ENCODE measurements at regions not wholly inside any gene's neighbourhood (a gene's known extent, or its start where the extent isn't known, plus 50 kb on each side); places are given as distances from the start of the nearest gene placed in this dataset.

DNA sequence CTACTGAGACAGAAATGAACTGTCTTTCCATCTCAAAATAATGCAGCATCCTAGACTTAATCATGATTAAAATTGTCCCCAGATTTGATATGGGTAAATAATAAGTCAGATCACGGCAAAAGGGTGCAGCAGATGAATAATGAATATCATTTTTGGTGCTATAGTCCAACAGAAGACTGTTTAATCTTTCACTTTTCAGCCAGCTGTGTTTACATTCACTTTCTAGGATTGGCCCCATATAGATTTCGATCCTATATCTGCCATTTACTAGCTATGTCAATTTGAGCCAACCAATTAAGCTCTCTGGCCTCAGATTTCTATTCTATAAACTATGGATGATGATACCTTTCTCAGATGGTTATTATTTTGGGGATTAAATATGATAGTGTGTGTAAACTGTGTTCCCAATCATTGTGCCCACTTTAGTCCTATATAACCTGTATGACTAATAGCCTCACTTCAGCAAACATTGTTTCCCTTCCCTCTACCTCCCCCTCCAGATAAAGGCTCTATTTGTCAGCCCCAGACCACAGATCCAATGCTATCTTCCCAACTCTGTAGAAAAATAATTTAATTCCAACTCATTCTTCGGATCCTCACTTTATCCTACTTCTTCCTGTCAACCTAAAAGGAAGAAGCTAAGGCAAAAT, 53.6 kb upstream of the NT5E start:
- no peak for DNase-seq (ENCODE audit: low read depth)

DNA sequence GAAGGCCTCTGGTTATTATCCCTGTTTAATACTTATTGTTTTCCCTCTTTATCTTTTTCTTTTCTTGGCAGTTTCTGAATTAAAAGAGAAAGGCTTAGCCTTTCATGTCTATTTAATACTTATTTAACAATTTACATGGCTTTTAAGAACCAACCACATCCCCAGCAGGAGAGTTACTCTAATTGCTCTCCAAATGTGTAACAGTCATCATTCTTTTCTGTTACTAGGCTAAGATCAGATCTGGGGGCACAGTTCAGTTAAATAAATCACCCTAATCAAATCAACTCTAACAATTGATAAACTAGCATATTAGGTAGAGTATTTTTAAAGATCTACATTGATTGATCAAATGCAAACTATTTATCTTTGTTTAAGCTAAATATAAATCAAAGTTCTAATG, 54.1 kb upstream of the NT5E start:
- DNase-seq (ENCODE audit: low read depth), result no peak

DNA sequence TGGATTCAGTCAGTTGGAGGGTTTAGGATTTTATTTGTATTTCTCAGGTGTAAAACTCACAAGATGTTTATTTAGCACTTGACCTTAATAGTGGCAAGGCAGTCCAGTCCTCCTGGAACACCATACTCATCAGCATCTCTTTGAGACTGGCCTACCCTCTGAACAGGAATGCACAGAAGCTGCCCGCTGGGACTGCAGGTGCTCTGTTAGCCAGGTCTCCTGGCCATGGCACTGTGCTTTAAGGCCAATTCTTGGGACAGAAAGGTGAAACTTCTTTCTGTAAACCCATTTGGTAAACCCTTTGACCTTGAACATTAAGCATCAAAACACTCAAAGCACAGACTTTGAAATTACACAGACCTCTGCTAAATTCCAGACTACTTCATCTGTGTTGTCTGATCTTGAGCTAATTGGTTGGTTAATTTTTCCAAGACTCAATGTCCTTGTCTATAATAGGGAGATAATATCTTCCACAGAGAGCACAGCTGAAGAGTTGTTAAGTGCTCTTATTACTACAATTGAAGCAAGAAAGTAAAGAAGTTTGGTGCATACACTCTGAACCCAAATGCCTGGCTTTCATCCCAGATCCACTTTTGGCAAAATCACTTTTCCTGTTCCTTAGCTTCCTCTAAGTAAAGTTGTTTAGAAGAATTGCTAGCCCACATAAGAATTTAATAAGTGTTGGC, 54.9 kb upstream of the NT5E start:
- no peak for DNase-seq (ENCODE audit: low read depth)

DNA sequence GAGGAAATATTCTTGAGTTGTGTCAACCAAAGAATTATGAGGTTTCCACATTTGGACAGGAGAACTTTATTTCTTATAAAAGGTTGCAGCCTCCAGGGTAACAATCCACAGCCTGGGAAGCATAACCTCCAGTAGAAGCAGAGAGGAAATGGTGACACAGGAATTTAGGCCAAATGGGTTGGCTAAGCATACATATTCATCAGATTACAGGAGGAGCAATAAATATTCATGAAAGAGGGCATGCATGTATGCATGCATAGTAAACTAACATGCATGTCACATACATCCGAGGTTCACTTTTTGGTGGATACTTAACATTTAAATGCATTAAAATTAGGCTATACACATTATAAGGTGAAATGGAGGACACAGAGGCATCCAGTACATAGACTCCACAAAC, 55.7 kb upstream of the NT5E start:
- DNase-seq (ENCODE audit: low read depth), result no peak

DNA sequence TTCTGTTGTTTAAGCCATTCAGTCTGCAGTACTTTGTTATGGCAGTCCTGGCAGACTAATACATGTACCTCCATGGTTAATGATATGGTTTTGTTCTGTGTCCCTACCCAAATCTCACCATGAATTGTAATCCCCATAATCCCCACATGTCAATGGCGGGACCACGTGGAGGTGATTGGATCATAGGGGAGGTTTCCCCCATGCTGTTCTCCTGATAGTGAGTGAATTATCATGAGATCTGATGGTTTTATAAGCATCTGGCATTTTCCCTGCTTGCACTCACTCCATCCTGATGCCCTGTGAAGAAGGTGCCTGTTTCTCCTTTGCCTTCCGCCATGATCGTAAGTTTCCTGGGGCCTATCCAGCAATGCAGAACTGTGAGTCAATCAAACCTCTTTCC, 57.5 kb upstream of the NT5E start:
- DNase-seq (ENCODE audit: low read depth), result no peak

DNA sequence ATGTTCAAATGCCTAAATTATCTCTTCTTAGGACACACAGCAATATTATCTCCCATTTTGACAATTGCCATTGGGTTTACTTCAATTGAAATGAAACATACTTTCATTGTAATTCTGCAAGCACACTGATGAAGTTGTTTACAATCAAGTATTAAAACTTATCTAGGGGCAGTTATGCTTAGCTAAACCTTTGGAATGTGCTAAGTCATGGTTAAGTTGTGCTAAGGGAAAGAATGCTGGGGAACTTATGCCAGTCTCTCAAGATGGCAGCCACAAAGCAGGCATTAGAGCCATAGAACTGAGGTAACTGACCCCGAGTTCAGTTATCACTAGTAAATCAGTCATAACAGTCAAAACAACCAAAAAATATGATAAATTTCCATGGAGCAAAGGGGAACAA, 59.1 kb upstream of the NT5E start:
- DNase-seq (ENCODE audit: low read depth), result no peak

DNA sequence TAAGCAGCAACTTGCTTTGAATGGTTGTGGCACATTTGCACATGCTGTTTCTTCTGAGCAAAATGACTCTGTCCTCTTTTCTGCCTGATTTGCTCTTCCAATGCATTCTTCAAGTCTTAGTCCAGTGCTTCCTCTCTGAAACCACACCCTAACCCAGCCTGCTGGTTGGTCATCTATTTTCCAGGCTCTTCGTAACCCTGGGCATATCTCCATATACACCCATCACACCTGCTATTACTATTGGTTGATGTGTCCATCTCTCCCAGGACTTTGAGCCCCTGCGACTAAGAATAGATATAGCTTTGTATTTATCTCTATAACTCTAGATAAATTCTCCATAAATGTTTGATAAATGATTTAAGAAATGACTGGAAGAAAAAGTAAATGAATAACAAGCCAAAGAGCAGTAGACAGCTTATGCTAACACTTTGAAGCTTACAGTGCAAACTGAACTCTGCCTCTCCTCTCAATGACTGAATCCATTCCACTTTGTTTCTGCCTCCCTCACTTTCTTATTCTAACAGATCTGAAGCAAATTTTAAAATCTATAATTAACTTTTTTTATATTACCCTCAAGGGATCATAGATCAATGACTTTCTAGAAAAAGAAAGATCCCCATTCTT, 59.7 kb upstream of the NT5E start:
- no peak for DNase-seq (ENCODE audit: low read depth)

DNA sequence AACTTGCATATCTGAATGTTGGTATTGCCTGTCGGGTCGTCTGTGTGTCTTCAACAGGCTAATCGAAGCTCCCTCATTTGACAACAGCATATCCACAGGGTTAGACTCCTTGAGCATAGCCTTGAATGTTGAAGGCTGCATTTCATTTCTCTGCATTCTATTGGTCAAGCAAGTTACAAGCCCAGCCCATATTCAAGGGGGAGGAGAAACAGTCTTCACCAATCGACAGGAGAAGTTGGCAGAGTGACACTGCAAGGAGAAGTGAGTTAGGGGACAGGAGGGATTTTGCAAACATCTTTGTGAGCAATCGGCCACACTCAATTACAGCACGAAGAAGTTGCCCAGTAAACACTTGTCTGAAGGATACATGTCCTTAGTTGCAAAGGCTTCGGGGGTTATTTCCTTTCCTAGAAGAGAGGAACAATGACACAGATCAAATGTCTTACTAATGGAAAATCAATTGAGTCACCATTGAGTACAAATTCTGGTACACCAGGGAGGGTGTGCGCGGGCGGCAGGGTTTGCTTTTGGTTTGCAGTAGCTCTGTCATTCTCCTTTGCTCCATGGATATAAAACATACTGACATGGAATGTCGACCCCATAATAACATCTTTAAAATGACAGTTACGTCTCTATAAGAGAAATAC, 60.6 kb upstream of the NT5E start:
- no peak for DNase-seq (ENCODE audit: low read depth)

DNA sequence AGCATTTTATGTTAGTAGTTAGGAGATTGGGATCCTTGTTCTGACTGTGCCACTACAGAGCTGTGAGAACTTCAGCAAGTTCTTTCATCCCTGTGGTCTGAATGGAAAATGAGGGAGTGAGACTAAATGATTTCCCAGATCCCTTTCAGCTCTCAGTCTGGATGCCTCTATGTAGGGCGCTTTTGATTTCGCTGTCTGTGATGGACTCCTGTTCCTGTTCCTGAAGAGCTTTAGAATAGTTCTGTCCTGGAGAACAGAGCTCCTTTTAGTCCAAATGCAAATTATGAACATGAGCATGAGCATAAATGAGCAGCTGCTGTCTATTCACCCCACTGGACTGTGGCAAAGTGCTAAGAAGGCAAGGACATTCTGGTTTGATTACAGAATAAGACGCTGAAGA, 61.4 kb upstream of the NT5E start:
- DNase-seq (ENCODE audit: low read depth), result no peak

DNA sequence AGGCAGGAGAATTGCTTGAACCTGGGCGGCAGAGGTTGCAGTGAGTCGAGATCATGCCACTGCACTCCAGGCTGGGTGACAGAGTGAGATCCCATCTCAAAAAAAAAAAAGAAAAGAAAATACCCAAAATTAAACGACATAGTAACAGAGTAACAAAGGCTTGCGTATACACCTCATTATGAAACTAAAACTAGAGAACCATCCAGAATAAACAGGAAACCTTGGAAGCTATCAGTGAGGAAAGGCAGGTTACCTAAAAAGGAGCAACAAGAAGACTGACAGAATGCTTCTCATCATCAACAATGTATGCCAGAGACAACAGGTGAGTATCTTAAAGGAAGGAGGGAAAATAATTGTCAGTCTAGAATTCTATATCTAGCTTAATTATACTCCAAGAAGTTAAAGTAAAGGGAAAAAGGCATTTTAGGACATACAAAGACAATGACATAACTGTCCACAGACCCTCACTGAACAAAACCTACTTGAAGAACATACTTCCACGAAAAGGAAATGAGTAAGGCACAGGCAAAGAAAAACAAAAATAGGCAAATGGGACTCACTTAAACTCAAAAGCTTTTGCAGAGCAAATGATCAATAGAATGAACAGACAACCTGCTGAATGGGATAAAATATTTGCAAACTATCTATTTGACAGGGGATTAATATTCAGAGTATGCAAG, 64.1 kb upstream of the NT5E start:
- no peak for DNase-seq (ENCODE audit: low read depth)

DNA sequence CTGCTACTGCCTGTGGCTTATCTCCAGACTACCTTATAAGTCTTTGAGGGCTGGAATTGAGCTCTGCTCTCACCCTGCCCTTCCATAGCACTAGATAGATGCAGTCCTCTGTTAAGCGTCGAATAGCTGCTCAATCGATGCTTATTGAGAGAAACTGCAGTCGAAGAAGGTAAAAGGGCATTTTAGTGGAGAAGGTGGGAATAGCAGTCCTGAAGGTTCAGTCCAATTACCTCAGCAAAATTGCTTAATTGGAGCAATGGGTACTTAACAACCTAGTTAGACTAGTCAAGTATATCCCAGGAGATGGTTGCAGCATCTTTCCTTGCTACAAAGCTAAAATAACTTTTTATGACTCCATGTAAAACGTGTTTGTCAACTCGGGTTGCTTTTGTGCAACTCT, 66.8 kb upstream of the NT5E start:
- no peak for DNase-seq (ENCODE audit: low read depth)

DNA sequence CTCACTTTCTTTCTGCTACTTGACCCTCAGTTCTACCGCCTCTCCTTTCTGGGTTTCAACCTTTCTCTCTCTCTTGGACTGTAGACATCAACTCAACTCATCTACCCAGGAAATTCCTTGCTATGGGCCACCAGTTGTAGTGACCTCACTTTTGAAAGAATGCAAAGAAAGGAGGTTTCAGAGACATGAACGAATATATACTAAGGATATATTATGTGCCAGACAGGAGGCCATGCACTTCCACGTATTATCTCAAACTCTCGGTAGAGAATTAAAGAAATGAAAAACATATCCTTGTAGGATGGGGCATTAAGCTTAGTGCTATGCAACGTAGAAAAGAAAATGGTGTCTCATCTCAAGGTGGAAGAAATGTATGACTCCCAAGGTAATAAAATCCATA, 67.3 kb upstream of the NT5E start:
- DNase-seq (ENCODE audit: low read depth), result no peak

DNA sequence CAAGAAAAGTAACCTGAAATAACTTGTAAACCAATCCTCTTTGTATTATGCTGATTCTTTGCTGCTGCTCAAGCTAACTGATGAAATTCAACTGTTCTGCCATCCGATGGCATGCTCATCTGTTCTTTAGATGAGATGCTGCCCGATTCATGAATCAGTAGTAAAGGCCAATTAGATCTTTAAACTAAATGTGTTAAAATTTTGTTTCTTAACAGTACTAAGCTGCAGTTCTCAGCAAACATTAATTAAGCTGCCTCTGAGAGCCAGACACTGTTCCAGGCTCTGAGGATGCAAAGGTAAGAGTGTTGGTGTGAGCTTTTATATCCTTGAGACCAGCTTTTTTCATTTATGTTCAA, 77.0 kb upstream of the NT5E start:
- DNase-seq (ENCODE audit: low read depth), result no peak

DNA sequence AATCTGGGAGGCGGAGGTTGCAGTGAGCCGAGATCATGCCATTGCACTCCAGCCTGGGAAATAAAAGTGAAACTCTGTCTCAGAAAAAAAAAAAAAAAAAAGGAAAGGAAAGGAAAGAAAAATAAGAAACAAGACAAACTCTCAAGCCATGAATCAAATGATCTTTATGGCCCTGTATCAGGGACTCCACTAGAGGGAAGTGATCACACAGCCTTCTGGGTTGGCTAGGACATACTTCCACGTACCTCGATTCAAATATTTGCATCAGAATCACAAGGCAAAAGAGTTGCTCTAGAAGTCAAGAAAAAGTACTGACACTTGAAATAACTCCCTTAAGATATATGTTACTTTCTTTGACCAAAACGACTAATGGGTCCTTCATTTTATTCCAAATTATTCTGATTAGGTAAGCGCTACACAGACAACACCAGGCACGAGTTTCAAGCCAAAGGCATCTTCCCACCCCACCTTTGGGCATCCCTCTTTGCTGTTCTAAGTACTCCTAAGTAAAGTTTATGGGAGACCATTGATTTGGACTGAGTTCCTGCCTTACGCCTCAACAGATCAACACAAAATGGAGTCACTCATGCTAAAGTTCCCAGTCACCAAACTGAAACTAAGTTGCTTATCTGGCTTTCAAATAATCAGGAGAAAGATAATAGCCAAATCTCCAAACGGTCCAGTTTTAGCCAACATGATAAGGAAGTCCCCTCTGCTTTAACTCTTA, 77.5 kb upstream of the NT5E start:
- no peak for DNase-seq (ENCODE audit: low read depth)

DNA sequence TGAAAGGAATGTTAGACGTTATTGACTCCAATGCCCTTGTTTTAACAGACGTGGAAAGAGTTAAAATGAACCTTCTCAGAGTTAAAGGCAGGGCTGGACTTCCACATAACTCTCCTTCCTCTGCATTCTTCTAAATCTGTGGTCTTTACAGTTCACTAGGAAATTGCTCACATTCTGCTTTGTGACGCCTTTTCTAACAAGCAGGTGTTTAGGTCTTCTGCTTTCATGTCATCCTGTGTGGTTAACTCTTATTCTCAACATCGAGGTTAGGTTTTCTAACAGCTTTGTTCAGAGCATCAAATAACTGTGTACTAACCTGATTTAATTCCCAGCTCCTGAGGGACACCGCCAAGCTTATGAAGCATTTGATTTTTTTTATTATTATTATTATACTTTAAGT, 81.3 kb upstream of the NT5E start:
- DNase-seq (ENCODE audit: low read depth), result no peak

DNA sequence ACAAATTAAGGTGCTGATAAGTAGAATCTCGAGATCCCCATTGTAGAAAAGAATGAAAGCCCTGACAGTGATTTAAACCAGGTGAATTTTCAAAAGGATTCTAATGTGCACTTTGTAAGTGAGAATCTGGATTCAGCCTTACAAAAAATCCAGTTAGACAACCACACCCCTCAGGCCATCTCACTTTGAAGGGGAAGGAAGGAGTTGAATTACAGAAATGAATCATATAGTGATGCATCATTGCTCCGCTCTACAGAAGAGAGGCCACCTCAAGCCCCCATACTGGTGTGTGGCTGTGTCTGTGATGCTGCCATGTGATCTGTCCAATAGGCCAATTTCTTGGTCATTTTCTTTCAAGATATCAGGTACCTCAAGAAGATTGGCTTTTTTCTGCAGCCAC, 85.5 kb upstream of the NT5E start:
- DNase-seq (ENCODE audit: low read depth), result no peak

DNA sequence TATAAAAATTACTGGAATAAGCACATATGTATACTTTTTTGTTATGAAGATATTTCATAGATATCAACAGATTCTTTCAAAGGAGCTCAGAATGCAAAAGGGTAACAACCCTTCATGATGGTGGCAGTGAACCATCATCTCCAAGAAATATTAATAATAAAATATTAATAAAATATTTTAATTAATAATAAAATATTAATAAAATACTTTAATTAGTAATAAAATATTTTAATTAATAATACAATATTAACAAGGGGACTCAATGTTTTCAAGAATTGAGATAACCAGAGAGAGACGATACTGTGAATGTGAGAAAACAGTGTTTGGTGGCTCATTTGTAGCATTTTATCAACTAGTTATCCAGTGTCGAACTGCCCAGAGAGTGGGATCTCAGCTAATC, 86.0 kb upstream of the NT5E start:
- no peak for DNase-seq (ENCODE audit: low read depth)

DNA sequence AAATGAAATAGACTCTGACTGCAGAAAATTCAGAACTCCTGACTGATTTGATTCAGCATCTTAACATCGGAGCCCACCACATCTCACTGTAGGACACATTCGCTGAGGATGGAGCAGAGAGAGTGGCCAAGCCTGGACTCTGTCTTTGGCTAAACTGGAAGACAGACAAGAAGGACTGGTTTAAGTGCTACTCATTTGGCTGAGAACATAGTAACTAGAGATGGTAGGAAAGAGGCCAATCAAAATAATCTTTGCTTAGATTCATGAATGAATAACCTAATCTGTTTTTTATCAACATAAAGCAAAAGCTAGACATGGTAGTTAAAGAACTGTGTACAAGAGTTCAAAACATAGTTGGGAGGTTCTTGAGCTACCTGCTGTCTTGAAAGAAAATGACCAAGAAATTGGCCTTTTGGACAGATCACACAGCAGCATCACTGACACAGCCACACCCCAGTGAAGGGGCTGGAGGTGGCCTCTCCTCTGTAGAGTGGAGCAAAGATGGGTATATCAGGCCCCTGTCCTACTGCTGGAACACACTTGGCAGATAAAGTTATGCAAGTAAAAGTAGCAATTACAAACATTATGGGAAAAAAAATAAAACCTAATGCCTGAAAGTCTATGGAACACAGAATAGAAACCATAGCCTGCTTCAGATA, 87.1 kb upstream of the NT5E start:
- peak; percentile 53 for DNase-seq (ENCODE audit: low read depth)

DNA sequence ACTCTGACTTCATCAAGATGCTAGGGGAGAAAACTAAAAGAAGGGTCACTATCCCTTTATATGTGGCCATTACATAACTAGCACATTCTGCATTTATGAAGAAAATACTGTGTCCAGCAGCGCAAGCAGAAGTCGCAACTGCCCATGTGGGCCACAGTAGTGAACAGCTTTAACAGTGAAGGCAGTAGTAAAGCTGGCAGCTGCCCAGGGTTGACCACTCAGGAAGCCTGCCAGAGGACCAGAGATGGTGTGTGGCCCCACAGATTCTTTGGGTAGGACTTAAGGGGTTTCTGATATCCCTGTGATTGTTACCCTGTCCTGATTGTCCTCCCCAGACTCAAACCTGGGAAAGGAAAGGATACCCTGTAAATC, 88.3 kb upstream of the NT5E start:
- no peak for DNase-seq (ENCODE audit: low read depth)

DNA sequence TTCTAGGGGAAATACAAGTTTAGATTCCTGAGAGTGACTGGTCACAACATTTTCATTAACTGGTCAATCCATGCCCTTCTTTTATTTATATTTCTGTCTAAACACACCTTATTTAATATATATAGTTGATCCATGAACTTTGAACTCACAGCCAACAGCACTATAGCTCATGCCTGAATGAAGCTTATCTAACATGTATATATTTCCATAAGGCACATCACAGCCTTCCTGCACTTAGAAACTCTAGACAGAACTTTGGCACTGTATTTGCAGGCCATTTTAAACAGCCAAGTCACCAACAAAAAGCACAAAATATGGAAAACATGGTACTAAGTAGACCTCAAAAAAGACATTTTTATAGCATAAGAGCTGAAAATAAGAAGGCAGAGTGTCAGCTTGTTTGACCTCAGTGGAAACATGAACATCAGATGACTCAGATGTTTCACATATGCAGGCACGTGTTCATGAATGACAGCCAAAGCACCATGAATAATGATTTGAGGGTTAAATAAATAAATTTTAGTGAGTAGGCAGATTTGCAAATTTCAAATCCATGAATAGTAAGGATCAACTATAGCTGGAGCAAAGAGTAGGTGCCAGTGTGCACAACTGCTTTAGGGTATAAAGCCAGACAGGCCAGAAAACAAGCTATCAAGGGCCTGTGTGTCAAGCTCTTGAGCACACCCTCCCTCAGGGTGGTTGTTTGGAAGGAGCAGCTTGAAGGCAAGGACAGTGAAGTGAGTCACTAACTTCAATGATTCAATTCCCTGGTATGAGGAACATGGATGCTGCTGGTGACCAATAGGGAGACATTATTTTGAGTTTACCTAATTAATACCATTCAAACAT, 88.9 kb upstream of the NT5E start:
- peak; percentile 95 for DNase-seq (ENCODE audit: low read depth)

DNA sequence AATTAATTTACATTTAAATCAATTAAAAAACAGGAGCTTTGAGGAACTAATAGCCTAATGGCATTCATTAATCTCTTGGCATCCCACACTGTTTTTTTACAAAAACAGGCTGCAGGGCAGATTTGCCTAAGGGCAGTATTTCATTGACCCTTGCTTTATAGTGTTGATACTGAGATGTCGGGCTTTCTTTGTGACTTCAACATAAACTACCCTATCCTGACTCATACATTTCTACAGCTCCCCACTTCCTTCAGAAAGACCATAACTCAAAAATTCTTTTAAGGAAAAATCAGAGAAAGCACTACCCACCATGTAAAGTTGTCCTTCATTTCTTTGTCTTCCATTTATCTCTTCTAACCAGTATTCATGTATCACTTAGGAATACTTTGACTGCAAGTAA, 92.2 kb upstream of the NT5E start:
- DNase-seq (ENCODE audit: low read depth), result no peak
